ENCODE measurements at regions not wholly inside any gene's neighbourhood (a gene's known extent, or its start where the extent isn't known, plus 50 kb on each side); places are given as distances from the start of the nearest gene placed in this dataset.

DNA sequence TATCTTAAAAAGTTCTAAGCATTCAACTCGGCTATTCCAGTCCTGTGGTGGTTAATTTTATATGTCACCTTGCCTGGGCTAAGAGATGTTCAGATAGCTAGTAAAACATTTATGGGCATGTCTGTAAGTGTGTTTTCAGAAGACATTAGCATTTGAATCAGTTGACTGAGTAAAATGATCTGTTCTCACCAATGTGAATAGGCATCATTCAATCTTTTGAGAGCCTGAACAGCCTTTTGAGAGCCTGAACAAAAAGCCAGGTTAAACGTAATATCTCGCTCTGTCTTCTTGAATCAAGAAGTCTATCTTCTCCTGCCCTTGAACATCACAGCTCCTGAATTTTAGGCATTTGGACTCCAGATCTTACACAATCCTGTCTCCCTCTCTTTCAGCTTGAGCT, 1266.1 kb downstream of the LRFN5 start:
- Mint-ChIP-seq H3K9me3 (peaks cover 2 to 5% of the 10 kb centered on the region in 2 donors), H3K27me3 (ENCODE audit: low read depth) (no peaks in the 10 kb centered on the region), H3K4me3 (no peak overlapping the region), H3K4me1 (ENCODE audit: low read depth) (no peaks in the 10 kb centered on the region), H3K36me3 (ENCODE audit: insufficient read depth in 2 of 2) (no peaks in the 10 kb centered on the region), H3K27ac (no peak overlapping the region)
- ATAC-seq (replicated peaks in 1 of 2): no peak
- DNase-seq: no peak

DNA sequence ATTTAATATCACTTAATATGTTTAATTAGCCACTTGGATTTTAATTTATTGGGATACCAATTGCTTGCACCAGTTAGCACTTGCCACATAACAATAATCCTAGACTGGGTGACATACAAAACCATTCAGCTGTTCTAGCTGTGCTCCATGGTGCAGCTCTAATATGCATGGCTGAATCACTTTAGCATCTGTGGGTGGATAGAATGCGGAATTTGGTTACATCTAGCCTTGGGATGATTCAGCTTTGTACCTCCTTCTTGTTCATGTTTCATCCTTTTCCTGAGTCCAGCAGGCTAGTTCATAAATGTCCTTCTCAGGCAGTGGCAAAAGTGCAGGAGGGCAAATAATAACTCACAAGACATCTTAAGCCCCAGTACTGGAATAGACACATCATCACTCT, 1263.0 kb downstream of the LRFN5 start:
- Mint-ChIP-seq H3K4me1 (ENCODE audit: low read depth) (no peaks in the 10 kb centered on the region), H3K9me3 (peaks cover 0 to 8% of the 10 kb centered on the region in 2 donors), H3K27ac (no peak overlapping the region), H3K4me3 (no peak overlapping the region), H3K36me3 (ENCODE audit: insufficient read depth in 2 of 2) (no peaks in the 10 kb centered on the region), H3K27me3 (ENCODE audit: low read depth) (no peaks in the 10 kb centered on the region)
- DNase-seq: no peak
- no peak for ATAC-seq (replicated peaks in 1 of 2)

DNA sequence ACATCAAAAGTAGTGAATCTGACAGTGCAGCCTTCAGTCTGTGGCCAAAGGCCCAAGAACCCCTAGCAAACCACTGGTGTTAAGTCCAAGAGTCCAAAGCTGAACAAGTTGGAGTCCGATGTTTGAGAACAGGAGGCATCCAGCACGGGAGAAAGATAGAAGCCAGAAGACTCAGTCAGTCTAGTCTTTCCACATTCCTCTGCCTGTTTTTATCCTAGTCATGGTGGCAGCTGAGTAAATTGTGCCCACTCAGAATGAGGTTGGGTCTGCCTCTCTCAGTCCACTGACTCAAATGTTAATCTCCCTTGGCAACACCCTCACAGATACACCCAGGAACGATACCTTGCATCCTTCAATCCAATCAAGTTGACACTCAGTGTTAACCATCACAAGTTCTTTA, 1255.4 kb downstream of the LRFN5 start:
- H3K4me3 Mint-ChIP-seq: no peak overlapping the region
- DNase-seq (no peak), ATAC-seq (replicated peaks in 1 of 2) (no peak)
- H3K27ac Mint-ChIP-seq: no peak overlapping the region
- H3K4me1 Mint-ChIP-seq (ENCODE audit: low read depth): no peaks in the 10 kb centered on the region
- peaks cover 1 to 2% of the 10 kb centered on the region in 2 donors for H3K9me3 Mint-ChIP-seq
- H3K36me3 Mint-ChIP-seq (ENCODE audit: insufficient read depth in 2 of 2): no peaks in the 10 kb centered on the region
- H3K27me3 Mint-ChIP-seq (ENCODE audit: low read depth): no peaks in the 10 kb centered on the region

DNA sequence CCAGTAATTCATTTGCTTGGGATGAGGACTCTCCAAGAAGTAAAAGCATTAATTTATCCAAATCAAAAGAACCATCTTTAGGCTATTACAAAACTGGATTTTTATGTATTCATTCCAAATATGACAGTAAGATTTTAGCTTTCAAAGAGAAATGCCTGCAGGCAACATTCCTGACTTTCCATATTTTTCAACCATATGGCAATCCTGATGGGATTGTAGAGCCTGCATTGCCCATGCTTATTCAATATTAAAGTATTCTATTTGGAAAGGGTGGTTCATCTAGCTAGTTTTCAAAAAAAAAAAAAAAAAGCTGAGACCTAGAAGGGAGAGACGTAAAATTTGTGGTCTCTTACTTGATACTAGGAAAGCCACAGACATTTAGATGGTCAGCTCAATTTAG, 1253.7 kb downstream of the LRFN5 start:
- Mint-ChIP-seq H3K4me3 (no peak overlapping the region), H3K27me3 (ENCODE audit: low read depth) (no peaks in the 10 kb centered on the region), H3K9me3 (peaks cover 1 to 8% of the 10 kb centered on the region in 2 donors), H3K36me3 (ENCODE audit: insufficient read depth in 2 of 2) (no peaks in the 10 kb centered on the region), H3K4me1 (ENCODE audit: low read depth) (no peaks in the 10 kb centered on the region), H3K27ac (no peak overlapping the region)
- DNase-seq: no peak
- no peak for ATAC-seq (replicated peaks in 1 of 2)

DNA sequence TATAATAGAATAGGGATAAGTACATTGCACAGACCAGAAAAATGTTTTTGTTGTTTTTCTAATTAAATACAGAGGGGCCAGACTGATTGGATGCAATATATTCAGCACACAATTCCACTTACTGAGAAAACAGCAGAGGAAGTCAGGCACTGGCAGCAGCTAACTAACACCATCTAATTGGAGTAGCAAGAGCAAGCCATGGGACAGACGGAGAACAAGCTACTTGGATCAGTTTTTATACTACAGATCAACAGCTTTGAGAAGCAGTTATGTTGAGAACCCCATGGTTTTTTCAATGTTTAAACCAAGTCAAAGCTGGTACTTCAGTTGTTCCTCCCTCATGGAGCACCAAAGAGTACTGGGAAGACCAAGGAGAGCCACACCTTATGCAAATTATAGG, 1249.4 kb downstream of the LRFN5 start:
- DNase-seq: no peak
- no peak for ATAC-seq (replicated peaks in 1 of 2)
- H3K27ac Mint-ChIP-seq: no peak overlapping the region
- H3K27me3 Mint-ChIP-seq (ENCODE audit: low read depth): no peaks in the 10 kb centered on the region
- H3K4me3 Mint-ChIP-seq: no peak overlapping the region
- H3K4me1 Mint-ChIP-seq (ENCODE audit: low read depth): no peaks in the 10 kb centered on the region
- H3K9me3 Mint-ChIP-seq: peaks cover 6 to 7% of the 10 kb centered on the region in 2 donors
- no peaks in the 10 kb centered on the region for H3K36me3 Mint-ChIP-seq (ENCODE audit: insufficient read depth in 2 of 2)

DNA sequence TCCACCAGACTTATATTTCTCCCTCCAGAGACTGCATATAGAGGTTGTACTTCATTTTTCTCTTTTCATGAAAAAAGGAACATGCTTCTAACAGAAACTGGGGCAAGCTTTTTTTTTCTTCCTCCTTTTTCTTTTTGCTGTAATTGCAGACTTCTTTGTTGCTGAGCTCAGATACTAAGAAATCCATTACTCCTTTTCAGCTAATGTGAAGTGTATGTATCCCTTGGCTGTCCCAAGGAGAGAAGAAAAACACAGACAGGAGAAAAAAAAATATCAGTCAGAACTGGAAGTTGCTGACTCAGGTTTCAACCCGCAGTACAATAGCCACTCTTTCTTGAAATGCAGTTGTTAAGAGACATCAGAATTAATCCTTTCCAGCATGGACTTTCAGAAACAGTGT, 1248.4 kb downstream of the LRFN5 start:
- H3K27me3 Mint-ChIP-seq (ENCODE audit: low read depth): no peaks in the 10 kb centered on the region
- H3K27ac Mint-ChIP-seq: no peak overlapping the region
- ATAC-seq (replicated peaks in 1 of 2) (no peak), DNase-seq (no peak)
- H3K4me1 Mint-ChIP-seq (ENCODE audit: low read depth): no peaks in the 10 kb centered on the region
- no peak overlapping the region for H3K4me3 Mint-ChIP-seq
- peaks cover 6 to 7% of the 10 kb centered on the region in 2 donors for H3K9me3 Mint-ChIP-seq
- no peaks in the 10 kb centered on the region for H3K36me3 Mint-ChIP-seq (ENCODE audit: insufficient read depth in 2 of 2)

DNA sequence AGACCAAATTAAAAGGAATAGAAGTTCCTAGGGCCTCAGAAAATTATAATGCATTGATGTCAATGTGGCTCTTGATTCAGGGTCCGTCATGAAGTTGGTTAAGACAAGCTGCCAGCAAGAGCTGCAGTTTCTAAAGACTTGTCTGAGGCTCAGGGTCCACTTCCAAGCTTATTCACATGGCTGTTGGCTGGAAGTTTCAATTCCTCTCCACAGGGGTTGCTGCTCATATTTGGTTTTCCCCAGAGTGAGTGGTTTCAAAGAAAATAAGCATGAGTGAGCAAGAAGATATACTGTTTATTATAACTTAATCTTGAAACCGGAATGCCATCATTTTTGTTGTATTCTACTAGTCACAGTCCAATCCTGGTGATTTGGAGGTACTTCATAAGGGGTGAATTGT, 1247.4 kb downstream of the LRFN5 start:
- H3K4me1 Mint-ChIP-seq (ENCODE audit: low read depth): no peaks in the 10 kb centered on the region

DNA sequence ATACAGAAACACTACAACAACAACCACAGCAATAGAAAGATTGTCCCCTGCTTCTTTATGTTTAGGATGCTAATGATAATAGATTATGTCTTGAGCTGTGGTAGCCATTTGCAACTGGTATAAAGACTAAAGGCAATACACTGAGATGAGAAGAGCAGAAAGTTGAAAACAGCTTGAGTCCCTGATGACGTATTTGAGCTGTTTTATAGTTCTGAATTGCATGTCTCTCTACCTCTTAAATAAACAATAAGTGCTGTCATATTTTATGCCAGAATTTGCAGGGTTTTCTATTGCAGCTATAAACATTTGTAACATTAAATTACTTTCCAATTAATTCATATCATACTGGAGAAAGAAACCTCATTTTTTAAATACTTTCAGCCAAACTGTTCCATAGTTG, 1242.0 kb downstream of the LRFN5 start:
- H3K4me3 Mint-ChIP-seq: no peak overlapping the region
- ATAC-seq (replicated peaks in 1 of 2) (no peak), DNase-seq (no peak)
- H3K27ac Mint-ChIP-seq: no peak overlapping the region
- peaks cover 4 to 13% of the 10 kb centered on the region in 2 donors for H3K9me3 Mint-ChIP-seq
- no peaks in the 10 kb centered on the region for H3K36me3 Mint-ChIP-seq (ENCODE audit: insufficient read depth in 2 of 2)
- H3K4me1 Mint-ChIP-seq (ENCODE audit: low read depth): no peaks in the 10 kb centered on the region
- H3K27me3 Mint-ChIP-seq (ENCODE audit: low read depth): no peaks in the 10 kb centered on the region

More for the DNA sequence above, 1247.4 kb downstream of the LRFN5 start:
- Mint-ChIP-seq H3K9me3 (peaks cover 6% of the 10 kb centered on the region in 2 donors), H3K27ac (no peak overlapping the region), H3K4me3 (no peak overlapping the region), H3K27me3 (ENCODE audit: low read depth) (no peaks in the 10 kb centered on the region), H3K36me3 (ENCODE audit: insufficient read depth in 2 of 2) (no peaks in the 10 kb centered on the region)
- ATAC-seq (replicated peaks in 1 of 2) (no peak), DNase-seq (no peak)

DNA sequence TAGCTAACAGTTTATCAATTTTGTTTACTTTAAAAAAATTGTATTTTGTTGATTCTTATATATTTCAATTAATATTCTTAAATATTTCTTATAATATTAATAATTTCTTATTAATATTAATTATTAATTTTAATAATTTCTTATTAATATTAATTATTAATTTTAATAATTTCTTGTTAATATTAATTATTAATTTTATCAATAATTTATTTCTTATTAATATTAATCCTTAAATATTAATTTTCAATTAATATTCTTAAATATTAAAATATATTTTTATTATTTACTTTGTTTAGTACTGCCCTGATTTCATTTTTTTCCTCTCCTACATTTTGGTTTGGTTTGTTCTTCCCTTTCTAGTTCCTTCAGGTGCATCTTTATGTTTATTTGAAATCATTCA, 1208.1 kb downstream of the LRFN5 start:
- Mint-ChIP-seq H3K4me3 (no peak overlapping the region), H3K27ac (no peak overlapping the region), H3K36me3 (ENCODE audit: insufficient read depth in 2 of 2) (peaks cover 0 to 3% of the 10 kb centered on the region in 2 donors), H3K4me1 (ENCODE audit: low read depth) (no peaks in the 10 kb centered on the region), H3K27me3 (ENCODE audit: low read depth) (no peaks in the 10 kb centered on the region), H3K9me3 (peaks cover 7% of the 10 kb centered on the region in 2 donors)
- no peak for DNase-seq
- no peak for ATAC-seq (replicated peaks in 1 of 2)

DNA sequence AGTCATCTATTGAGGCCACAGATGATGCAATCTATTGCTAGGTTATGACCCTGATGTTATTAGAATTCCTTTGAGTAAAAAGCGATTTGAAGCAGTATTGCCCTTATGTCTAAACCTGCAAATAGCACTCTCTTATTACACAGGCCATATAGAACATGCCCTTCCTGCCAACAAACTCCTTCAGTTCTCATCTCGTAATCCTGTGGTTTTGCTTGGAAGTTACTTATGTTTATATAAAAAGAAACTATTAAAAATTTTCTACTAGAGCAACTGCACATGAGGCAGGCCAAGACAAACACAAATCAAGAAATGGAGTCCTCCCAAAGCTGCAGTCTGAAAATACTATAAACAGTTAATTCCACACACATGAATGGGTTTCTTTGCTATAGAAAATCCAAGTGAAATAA, 1200.2 kb downstream of the LRFN5 start:
- H3K4me3 Mint-ChIP-seq: no peak overlapping the region
- H3K4me1 Mint-ChIP-seq (ENCODE audit: low read depth): no peaks in the 10 kb centered on the region
- no peaks in the 10 kb centered on the region for H3K36me3 Mint-ChIP-seq (ENCODE audit: insufficient read depth in 2 of 2)
- peaks cover 0 to 1% of the 10 kb centered on the region in 2 donors for H3K9me3 Mint-ChIP-seq
- no peaks in the 10 kb centered on the region for H3K27me3 Mint-ChIP-seq (ENCODE audit: low read depth)
- H3K27ac Mint-ChIP-seq: no peak overlapping the region
- ATAC-seq (replicated peaks in 1 of 2) (no peak), DNase-seq (no peak)

DNA sequence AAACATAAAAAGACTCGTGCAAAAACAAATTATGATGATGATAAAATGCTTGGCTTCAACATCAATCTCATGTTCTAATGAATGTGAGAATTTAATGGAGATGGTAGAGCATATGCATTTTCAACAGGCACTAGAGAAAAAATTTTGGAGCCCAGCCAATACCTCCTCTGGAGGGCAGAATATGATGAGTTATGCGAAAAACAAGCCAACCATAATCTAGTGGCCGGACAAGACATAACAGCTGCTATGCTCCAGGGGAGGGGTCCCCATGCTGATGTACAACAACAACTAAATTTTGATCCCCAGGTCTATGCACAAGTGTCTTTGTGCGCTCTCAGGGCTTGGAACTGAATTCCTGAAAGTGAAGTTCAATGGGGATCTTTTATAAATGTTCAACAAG, 1197.5 kb downstream of the LRFN5 start:
- Mint-ChIP-seq H3K9me3 (peaks cover 0 to 2% of the 10 kb centered on the region in 2 donors), H3K27me3 (ENCODE audit: low read depth) (no peaks in the 10 kb centered on the region), H3K36me3 (ENCODE audit: insufficient read depth in 2 of 2) (peaks cover 0 to 1% of the 10 kb centered on the region in 2 donors), H3K27ac (no peak overlapping the region), H3K4me1 (ENCODE audit: low read depth) (no peaks in the 10 kb centered on the region), H3K4me3 (no peak overlapping the region)
- ATAC-seq (replicated peaks in 1 of 2): no peak
- DNase-seq: no peak

DNA sequence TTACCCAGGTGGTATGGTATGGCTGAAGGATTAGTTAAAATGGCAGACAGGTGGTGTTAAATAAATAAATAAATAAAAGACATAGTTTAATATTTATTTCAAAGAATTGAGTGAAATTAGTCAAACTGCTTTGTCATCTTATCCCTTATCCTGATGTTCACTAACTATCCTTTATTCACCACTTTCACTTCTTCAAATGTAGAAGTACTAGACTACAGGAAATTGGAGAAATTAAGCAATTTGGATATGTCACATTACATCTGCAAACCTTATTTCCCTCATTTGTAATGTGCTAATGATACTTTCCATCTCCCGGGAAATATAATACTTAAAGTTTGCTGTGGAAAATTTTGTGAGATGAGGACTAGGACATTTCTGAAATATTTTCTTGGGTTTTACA, 1195.7 kb downstream of the LRFN5 start:
- ATAC-seq (replicated peaks in 1 of 2) (no peak), DNase-seq (no peak)
- Mint-ChIP-seq H3K4me1 (ENCODE audit: low read depth) (no peaks in the 10 kb centered on the region), H3K27ac (no peak overlapping the region), H3K27me3 (ENCODE audit: low read depth) (no peaks in the 10 kb centered on the region), H3K4me3 (no peak overlapping the region), H3K9me3 (peaks cover 7 to 11% of the 10 kb centered on the region in 2 donors), H3K36me3 (ENCODE audit: insufficient read depth in 2 of 2) (peaks cover 0 to 4% of the 10 kb centered on the region in 2 donors)

DNA sequence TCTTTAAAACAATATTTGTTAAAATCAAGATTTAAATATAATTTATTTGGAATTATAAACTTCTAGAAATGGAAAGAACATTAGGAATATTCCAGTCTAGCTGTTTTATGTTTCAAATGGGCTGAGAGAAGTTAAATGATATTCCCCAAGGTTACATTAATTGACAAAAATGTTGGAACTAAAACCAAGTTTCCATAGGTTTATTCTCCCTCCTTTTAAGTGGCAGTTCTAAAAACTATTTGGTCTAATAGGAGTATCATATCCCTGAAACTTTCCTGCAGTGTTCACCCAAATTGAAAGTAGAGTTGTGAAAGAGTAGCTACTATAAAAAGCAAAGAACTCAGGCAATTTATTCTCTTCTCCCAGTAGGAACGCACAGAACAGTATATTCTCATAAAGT, 1185.5 kb downstream of the LRFN5 start:
- Mint-ChIP-seq H3K27ac (no peak overlapping the region), H3K36me3 (ENCODE audit: insufficient read depth in 2 of 2) (peaks cover 0 to 2% of the 10 kb centered on the region in 2 donors), H3K9me3 (peaks cover 13 to 17% of the 10 kb centered on the region in 2 donors), H3K4me3 (no peak overlapping the region), H3K27me3 (ENCODE audit: low read depth) (no peaks in the 10 kb centered on the region), H3K4me1 (ENCODE audit: low read depth) (no peaks in the 10 kb centered on the region)
- ATAC-seq (replicated peaks in 1 of 2): no peak
- DNase-seq: no peak

DNA sequence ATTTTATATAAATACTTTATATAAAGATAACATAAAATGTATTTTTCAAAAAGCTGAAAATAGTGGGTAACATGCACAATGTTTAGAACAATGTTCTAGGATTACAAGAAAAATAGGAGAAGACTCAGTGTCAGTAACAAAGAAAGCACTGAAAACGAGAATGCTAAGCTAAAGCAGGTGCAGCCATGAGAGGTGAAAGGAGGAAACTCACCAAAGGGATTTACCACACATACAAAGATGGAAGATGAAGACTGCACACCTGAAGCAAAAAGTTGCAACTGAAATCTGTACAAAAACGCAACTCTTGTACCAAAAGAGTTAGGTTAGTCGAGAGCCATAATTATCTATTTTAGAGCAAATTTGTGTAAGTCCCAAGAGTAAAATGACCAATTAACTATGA, 1176.1 kb downstream of the LRFN5 start:
- DNase-seq: no peak
- peaks cover 0 to 4% of the 10 kb centered on the region in 2 donors for H3K36me3 Mint-ChIP-seq (ENCODE audit: insufficient read depth in 2 of 2)
- H3K4me1 Mint-ChIP-seq (ENCODE audit: low read depth): no peaks in the 10 kb centered on the region
- no peak overlapping the region for H3K4me3 Mint-ChIP-seq
- ATAC-seq (replicated peaks in 1 of 2): no peak
- no peak overlapping the region for H3K27ac Mint-ChIP-seq
- H3K27me3 Mint-ChIP-seq (ENCODE audit: low read depth): no peaks in the 10 kb centered on the region
- peaks cover 9 to 11% of the 10 kb centered on the region in 2 donors for H3K9me3 Mint-ChIP-seq

Measured in activated T-cell treated with anti-CD3 and anti-CD28 coated beads, Interleukin-2, amount 50 U/mL, for 72 hours (primary cell).